AG04449 (cell line): ENCODE measurements at regions not wholly inside any gene's neighbourhood (a gene's known extent, or its start where the extent isn't known, plus 50 kb on each side); places are given as distances from the start of the nearest gene placed in this dataset.
"Not testable (repeated sequence)": the region's sequence is repeated elsewhere in the genome, so short reads cannot be mapped to it uniquely, and the experiment has no call there.

Experiments used
- CTCF ChIA-PET: fragments of 350-600 bp; formaldehyde crosslinking; extraction: SDS; loops from one replicate; lab custom pipeline; 2021; ENCODE audit warnings: antibody characterized with exemption; lab: Yijun Ruan, JAX
- POLR2A ChIA-PET: fragments of 400-600, 350-600 bp; formaldehyde crosslinking; extraction: SDS; loops from one replicate; lab custom pipeline; 2020; ENCODE audit warnings: antibody characterized with exemption, inconsistent platforms; lab: Yijun Ruan, JAX
- DNase-seq: peaks from one replicate; pipeline ENCODE4 v3.0.0-alpha.2; 2010; ENCODE audit warnings: low read depth, low spot score
- H3K4me3 ChIP-seq: 2 replicates; pipeline ENCODE4 v1.5.1; 2011; ENCODE audit warnings: low read depth, mild to moderate bottlenecking, control low read depth, low read length
- TF ChIP-seq, protein P1 (sequence below): IDR thresholded peaks from one replicate; pipeline ENCODE4 v1.5.1; 2011; ENCODE audit warnings: mild to moderate bottlenecking, moderate library complexity, low read length, control low read depth, inconsistent platforms; ENCODE audit not compliant: insufficient read depth; ENCODE audit errors: missing control alignments

GRCh38 chr17:27365329-27365945 is 71.5 kb downstream of the WSB1 start:
- DNase-seq, H3K4me3 ChIP-seq, POLR2A ChIA-PET: not testable (repeated sequence)
- CTCF ChIA-PET, result interaction anchor here (1.7 to 2.6 kb wide), 4 partner anchors 11 to 239 kb away, joined by 5 to 17 read pairs (median 11); no protein-coding TSS in a partner anchor

- ChIA-PET POLR2A (no interaction called here), CTCF (interaction anchor here (0.6 to 2.6 kb wide), 9 partner anchors 12 to 238 kb away, joined by 3 to 17 read pairs (median 5); no protein-coding TSS in a partner anchor)
- no peak for DNase-seq
- H3K4me3 ChIP-seq, result no peak overlapping the region
- TF ChIP-seq, protein P1, sequence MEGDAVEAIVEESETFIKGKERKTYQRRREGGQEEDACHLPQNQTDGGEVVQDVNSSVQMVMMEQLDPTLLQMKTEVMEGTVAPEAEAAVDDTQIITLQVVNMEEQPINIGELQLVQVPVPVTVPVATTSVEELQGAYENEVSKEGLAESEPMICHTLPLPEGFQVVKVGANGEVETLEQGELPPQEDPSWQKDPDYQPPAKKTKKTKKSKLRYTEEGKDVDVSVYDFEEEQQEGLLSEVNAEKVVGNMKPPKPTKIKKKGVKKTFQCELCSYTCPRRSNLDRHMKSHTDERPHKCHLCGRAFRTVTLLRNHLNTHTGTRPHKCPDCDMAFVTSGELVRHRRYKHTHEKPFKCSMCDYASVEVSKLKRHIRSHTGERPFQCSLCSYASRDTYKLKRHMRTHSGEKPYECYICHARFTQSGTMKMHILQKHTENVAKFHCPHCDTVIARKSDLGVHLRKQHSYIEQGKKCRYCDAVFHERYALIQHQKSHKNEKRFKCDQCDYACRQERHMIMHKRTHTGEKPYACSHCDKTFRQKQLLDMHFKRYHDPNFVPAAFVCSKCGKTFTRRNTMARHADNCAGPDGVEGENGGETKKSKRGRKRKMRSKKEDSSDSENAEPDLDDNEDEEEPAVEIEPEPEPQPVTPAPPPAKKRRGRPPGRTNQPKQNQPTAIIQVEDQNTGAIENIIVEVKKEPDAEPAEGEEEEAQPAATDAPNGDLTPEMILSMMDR, result no peak
These were observed 72.5 kb downstream of the WSB1 start for GRCh38 chr17:27366437-27366836.

DNA sequence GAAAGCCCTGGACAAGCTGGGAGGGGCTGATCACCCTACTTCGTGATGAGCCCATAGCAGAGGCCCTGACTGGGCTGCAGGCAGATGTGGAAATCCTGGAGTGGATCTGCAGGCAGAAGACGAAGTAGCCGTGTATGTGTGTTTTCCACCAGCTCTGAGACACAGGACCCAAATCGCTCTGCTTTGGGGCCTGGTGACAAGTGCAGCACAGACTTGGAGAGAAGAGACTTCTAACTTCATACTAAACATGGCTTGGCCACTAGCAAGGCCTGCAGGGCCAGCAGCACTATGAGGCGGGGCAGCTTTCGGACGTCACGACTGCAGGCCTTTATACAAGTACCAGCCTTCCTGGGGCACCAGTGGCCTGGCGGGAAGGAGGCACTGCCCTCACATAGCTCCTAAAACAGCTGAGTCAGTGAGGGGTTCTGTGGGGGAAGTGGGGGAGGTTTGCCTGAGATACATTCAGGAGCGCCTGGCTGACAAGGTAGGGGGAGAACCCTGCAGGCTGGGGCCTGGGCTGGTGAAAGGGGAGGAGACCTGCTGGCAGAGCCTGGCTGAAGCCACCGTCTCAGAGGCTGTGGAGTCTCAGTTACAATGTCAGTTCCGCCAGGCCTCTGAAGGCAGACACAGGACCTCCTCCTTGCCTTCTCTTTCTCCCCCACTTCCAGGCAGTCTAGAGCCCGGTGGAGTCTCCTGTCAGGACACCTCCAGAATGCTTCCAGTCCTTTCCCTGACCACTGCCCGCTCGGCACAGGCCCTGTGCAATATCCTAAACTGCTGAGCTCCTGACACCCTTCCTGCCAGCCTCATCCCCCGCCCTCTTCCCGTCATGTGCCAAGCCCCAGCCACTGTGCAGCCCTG is 73.4 kb downstream of the WSB1 start:
- CTCF ChIA-PET, result interaction anchor here (1.1 to 2.6 kb wide), 9 partner anchors 13 to 237 kb away, joined by 3 to 17 read pairs (median 5); no protein-coding TSS in a partner anchor
- no peak overlapping the region for H3K4me3 ChIP-seq
- POLR2A ChIA-PET, result interaction anchor here (0.6 kb wide), 1 partner anchor 922 kb away, joined by 3 read pairs; no protein-coding TSS in a partner anchor
- TF ChIP-seq, protein P1, result no peak
- DNase-seq, result no peak

- CTCF ChIA-PET, result interaction anchor here (1.1 to 1.7 kb wide), 2 partner anchors 14 to 232 kb away, joined by 4 to 10 read pairs; no protein-coding TSS in a partner anchor
- DNase-seq, result no peak
- no peak overlapping the region for H3K4me3 ChIP-seq
- TF ChIP-seq, protein P1, result no peak
- POLR2A ChIA-PET, result no interaction called here
These were observed 74.4 kb downstream of the WSB1 start for GRCh38 chr17:27368151-27368795.

DNA sequence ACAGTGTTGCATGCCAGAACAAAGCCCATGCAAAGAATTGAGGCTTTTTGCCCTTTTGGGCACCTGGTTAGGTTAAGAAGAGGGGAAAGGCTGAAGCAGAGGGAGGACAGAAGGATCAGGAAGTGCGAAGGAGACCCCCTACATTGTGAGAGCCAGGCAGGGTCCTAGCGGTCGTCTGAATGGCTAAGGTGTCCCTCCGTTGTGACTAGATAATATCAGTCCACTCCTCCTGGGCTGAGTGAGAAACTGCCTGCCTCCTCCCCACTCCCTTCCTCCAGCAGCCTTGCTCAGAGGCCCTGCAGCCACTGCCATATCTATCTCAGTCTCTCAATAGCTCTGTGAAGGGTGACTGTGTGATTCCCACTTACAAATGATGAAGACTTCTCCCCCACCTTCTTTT is 75.1 kb downstream of the WSB1 start:
- TF ChIP-seq, protein P1, result no peak
- ChIA-PET POLR2A (no interaction called here), CTCF (interaction anchor here (1.2 to 1.7 kb wide), 4 partner anchors 15 to 234 kb away, joined by 3 to 11 read pairs (median 7); no protein-coding TSS in a partner anchor)
- no peak for DNase-seq
- H3K4me3 ChIP-seq, result no peak overlapping the region

DNA sequence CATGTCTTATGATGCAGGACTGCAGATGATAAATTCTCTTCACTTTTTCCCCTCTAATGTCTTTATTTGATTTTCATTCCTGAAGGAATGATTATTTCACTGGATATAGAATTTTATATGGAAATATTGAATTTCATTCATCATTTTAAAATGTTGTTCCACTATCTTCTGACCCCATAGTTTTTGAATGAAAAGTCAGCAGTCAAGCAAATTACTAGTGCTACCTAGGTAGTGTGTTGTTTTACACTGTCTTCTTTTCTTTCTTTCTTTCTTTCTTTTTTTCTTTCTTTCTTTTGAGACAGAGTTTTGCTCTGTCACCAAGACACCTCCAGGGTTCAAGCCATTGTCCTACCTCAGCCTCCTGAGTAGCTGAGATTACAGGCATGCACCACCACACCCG is 76.9 kb downstream of the WSB1 start:
- TF ChIP-seq, protein P1, result no peak
- no peak overlapping the region for H3K4me3 ChIP-seq
- CTCF ChIA-PET, result interaction anchor here (1.9 to 2.4 kb wide), 3 partner anchors 10 to 229 kb away, joined by 8 to 9 read pairs (median 8); no protein-coding TSS in a partner anchor
- no peak for DNase-seq
- POLR2A ChIA-PET, result no interaction called here

- DNase-seq, POLR2A ChIA-PET, CTCF ChIA-PET, H3K4me3 ChIP-seq: not testable (repeated sequence)
These were observed 79.8 kb downstream of the WSB1 start for GRCh38 chr17:27373695-27374094.
